SK-N-SH (cell line): ENCODE measurements at regions not wholly inside any gene's neighbourhood (a gene's known extent, or its start where the extent isn't known, plus 50 kb on each side); places are given as distances from the start of the nearest gene placed in this dataset.

ENCODE experiments used
- CTCF ChIA-PET: fragments of 300-600, 350-600 bp; formaldehyde crosslinking; extraction: SDS; loops from one replicate; lab custom pipeline; 2021; lab: Yijun Ruan, JAX
- POLR2A ChIA-PET: fragments of 350-600 bp; sonication (Branson Sonifier 250); formaldehyde crosslinking; extraction: SDS; loops from one replicate; lab custom pipeline; 2020; ENCODE audit warnings: antibody characterized with exemption, inconsistent platforms; lab: Yijun Ruan, JAX
- DNase-seq: peaks from one replicate; pipeline ENCODE4 v3.0.0; 2012
- H2AFZ ChIP-seq: fragments of 200-600 bp; sonication (generic); 2 replicates; pipeline ENCODE4 v1.8.1; 2016; ENCODE audit warnings: antibody characterized with exemption, mild to moderate bottlenecking, low read depth
- H3F3A ChIP-seq: fragments of 200-600 bp; sonication (generic); replicated peaks from 2 replicates; pipeline ENCODE3; 2016; ENCODE audit warnings: antibody characterized with exemption, mild to moderate bottlenecking; ENCODE audit not compliant: insufficient read depth
- H3K27ac ChIP-seq, 2 experiments: fragments of 200-500 bp in 1 of 2; fragments of 200-600 bp in 1 of 2; sonication (Bioruptor generic) in 1 of 2; sonication (generic), shearing (Covaris generic) in 1 of 2; 2 replicates each; pipeline versions ENCODE4 v1.5.1 to v1.6.1; 2014 to 2016; ENCODE audit warnings: low read depth in 2 of 2, inconsistent platforms in 1 of 2, low read length in 1 of 2, mild to moderate bottlenecking in 1 of 2, mixed read lengths in 1 of 2
- H3K27me3 ChIP-seq: fragments of 200-600 bp; sonication (generic), shearing (Covaris generic); 2 replicates; pipeline ENCODE4 v1.6.1; 2016; ENCODE audit warnings: mixed run types; ENCODE audit not compliant: insufficient read depth
- H3K36me3 ChIP-seq, 2 experiments: fragments of 200-500 bp in 1 of 2; fragments of 200-600 bp in 1 of 2; sonication (Bioruptor generic) in 1 of 2; sonication (generic) in 1 of 2; replicated peaks in 1 of 2; 2 replicates each; pipeline versions ENCODE3 to v1.5.1; 2014 to 2016; ENCODE audit warnings: low read length in 1 of 2, mild to moderate bottlenecking in 1 of 2; ENCODE audit not compliant: insufficient read depth in 2 of 2, control insufficient read depth in 1 of 2
- H3K4me1 ChIP-seq, 2 experiments: fragments of 200-500 bp in 1 of 2; fragments of 200-600 bp in 1 of 2; sonication (Bioruptor generic) in 1 of 2; sonication (generic), shearing (Covaris generic) in 1 of 2; 2 replicates each; pipeline versions ENCODE4 v1.5.1 to v1.6.1; 2014 to 2016; ENCODE audit warnings: low read depth in 1 of 2, low read length in 1 of 2, mixed run types in 1 of 2; ENCODE audit not compliant: insufficient read depth in 2 of 2, control insufficient read depth in 1 of 2
- H3K4me2 ChIP-seq: fragments of 200-600 bp; sonication (generic), shearing (Covaris generic); 2 replicates; pipeline ENCODE4 v1.6.1; 2017; ENCODE audit warnings: mixed run types
- H3K4me3 ChIP-seq, 2 experiments: fragments of 200-500 bp in 1 of 2; fragments of 200-600 bp in 1 of 2; sonication (Bioruptor generic) in 1 of 2; sonication (generic), shearing (Covaris generic) in 1 of 2; 2 replicates each; pipeline versions ENCODE4 v1.5.1 to v1.8.1; 2014 to 2016; ENCODE audit warnings: low read depth in 2 of 2, inconsistent platforms in 1 of 2, low read length in 1 of 2, mild to moderate bottlenecking in 1 of 2, mixed read lengths in 1 of 2, moderate library complexity in 1 of 2
- H3K79me2 ChIP-seq: fragments of 200-600 bp; sonication (generic); 2 replicates; pipeline ENCODE4 v1.8.1; 2017; ENCODE audit warnings: mild to moderate bottlenecking; ENCODE audit not compliant: insufficient read depth
- H3K9ac ChIP-seq: fragments of 200-600 bp; sonication (generic); 2 replicates; pipeline ENCODE4 v1.6.1; 2017; ENCODE audit warnings: mixed run types
- H3K9me2 ChIP-seq: fragments of 200-600 bp; sonication (generic); 2 replicates; pipeline ENCODE4 v1.6.1; 2017; ENCODE audit warnings: mixed run types
- H3K9me3 ChIP-seq: fragments of 200-600 bp; sonication (generic); 2 replicates; pipeline ENCODE4 v1.6.1; 2017; ENCODE audit warnings: mixed run types, mild to moderate bottlenecking, moderate library complexity
- H4K20me1 ChIP-seq: fragments of 200-600 bp; sonication (generic); 2 replicates; pipeline ENCODE4 v1.6.1; 2017; ENCODE audit warnings: mild to moderate bottlenecking, mixed run types; ENCODE audit not compliant: insufficient read depth
- CHD2 ChIP-seq: fragments of 150-350 bp; IDR thresholded peaks from 2 replicates; pipeline ENCODE4 v1.6.1; 2018; ENCODE audit warnings: low read length; ENCODE audit not compliant: partially characterized antibody
- ELF1 ChIP-seq: IDR thresholded peaks from 2 replicates; pipeline ENCODE4 v1.4.0; 2012
- EP300 ChIP-seq, 2 experiments: IDR thresholded peaks; 2 replicates each; pipeline versions ENCODE4 v1.4.0 to v1.6.1; 2012; ENCODE audit warnings: borderline replicate concordance in 1 of 2, low read depth in 1 of 2, low read length in 1 of 2
- EZH2phosphoT487 ChIP-seq: fragments of 200-600 bp; sonication (generic); IDR thresholded peaks from 2 replicates; pipeline ENCODE4 v1.6.1; 2017; ENCODE audit warnings: low read depth, mixed run types, mild to moderate bottlenecking, antibody characterized with exemption, moderate library complexity, borderline replicate concordance
- FOXM1 ChIP-seq: IDR thresholded peaks from 2 replicates; pipeline ENCODE4 v1.4.0; 2012; ENCODE audit warnings: low read depth, mild to moderate bottlenecking
- GABPA ChIP-seq: IDR thresholded peaks from 2 replicates; pipeline ENCODE4 v1.4.0; 2012; ENCODE audit warnings: low read depth, mild to moderate bottlenecking
- GATA2 ChIP-seq: sonication (generic); formaldehyde crosslinking; IDR thresholded peaks from 2 replicates; pipeline ENCODE4 v1.5.0; 2020; ENCODE audit warnings: mild to moderate bottlenecking, missing genetic modification reagents
- IRF3 ChIP-seq: fragments of 150-350 bp; IDR thresholded peaks from 2 replicates; pipeline ENCODE4 v1.6.1; 2016; ENCODE audit warnings: mild to moderate bottlenecking, low read depth, low read length
- JUND ChIP-seq: IDR thresholded peaks from 2 replicates; pipeline ENCODE4 v1.4.0; 2012
- MAX ChIP-seq: IDR thresholded peaks from 2 replicates; pipeline ENCODE4 v1.4.0; 2012; ENCODE audit warnings: low read depth
- MEF2A ChIP-seq: IDR thresholded peaks from 2 replicates; pipeline ENCODE4 v1.4.0; 2012; ENCODE audit warnings: low read depth, borderline replicate concordance
- NFIC ChIP-seq: IDR thresholded peaks from 2 replicates; pipeline ENCODE4 v1.4.0; 2012; ENCODE audit warnings: borderline replicate concordance
- NRF1 ChIP-seq: IDR thresholded peaks from 2 replicates; pipeline ENCODE4 v1.6.1; 2012; ENCODE audit warnings: low read depth, mild to moderate bottlenecking, low read length
- PBX3 ChIP-seq: IDR thresholded peaks from 2 replicates; pipeline ENCODE4; 2012
- POLR2AphosphoS5 ChIP-seq: IDR thresholded peaks from 2 replicates; pipeline ENCODE4 v1.6.1; 2012; ENCODE audit warnings: low read depth, low read length
- RAD21 ChIP-seq: IDR thresholded peaks from 2 replicates; pipeline ENCODE4 v1.6.1; 2012; ENCODE audit warnings: mild to moderate bottlenecking, low read length
- RFX5 ChIP-seq: IDR thresholded peaks from 2 replicates; pipeline ENCODE4 v1.6.1; 2012; ENCODE audit warnings: mild to moderate bottlenecking, improper control_type of control experiment, low read length
- SIN3A ChIP-seq: IDR thresholded peaks from 2 replicates; pipeline ENCODE4 v1.6.1; 2012; ENCODE audit warnings: low read depth, mild to moderate bottlenecking, low read length, moderate library complexity, borderline replicate concordance
- SMC3 ChIP-seq: IDR thresholded peaks from 2 replicates; pipeline ENCODE4 v1.6.1; 2012; ENCODE audit warnings: low read depth, low read length, improper control_type of control experiment
- TAF1 ChIP-seq: IDR thresholded peaks from 2 replicates; pipeline ENCODE4 v1.6.1; 2012; ENCODE audit warnings: low read depth, mild to moderate bottlenecking, low read length, moderate library complexity, borderline replicate concordance
- TCF12 ChIP-seq: IDR thresholded peaks from 2 replicates; pipeline ENCODE4 v1.4.0; 2012
- TEAD4 ChIP-seq: IDR thresholded peaks from 2 replicates; pipeline ENCODE4 v1.4.0; 2012; ENCODE audit warnings: mild to moderate bottlenecking, borderline replicate concordance; ENCODE audit not compliant: insufficient read depth
- YY1 ChIP-seq: IDR thresholded peaks from 2 replicates; pipeline ENCODE4 v1.4.0; 2012; ENCODE audit warnings: low read depth, mild to moderate bottlenecking
- WGBS: methylation state at CpG from one replicate; pipeline ENCODE4 v1.1.6; 2017; ENCODE audit warnings: low lambda C conversion rate; 5-methylcytosine and 5-hydroxymethylcytosine counted together
- TF ChIP-seq, protein P1 (sequence below): fragments of 200-600 bp; sonication (generic); IDR thresholded peaks from 2 replicates; pipeline ENCODE4 v1.6.1; 2017; ENCODE audit warnings: antibody characterized with exemption, mild to moderate bottlenecking, moderate library complexity
- TF ChIP-seq, protein P2 (sequence below): fragments of 150-350 bp; IDR thresholded peaks from 2 replicates; pipeline ENCODE4 v1.6.1; 2017; ENCODE audit warnings: antibody characterized with exemption, low read length, low read depth, borderline replicate concordance
- TF ChIP-seq, protein P3 (sequence below): IDR thresholded peaks from 2 replicates; pipeline ENCODE4 v1.6.1; 2012; ENCODE audit warnings: mild to moderate bottlenecking, low read depth, low read length, moderate library complexity

- peaks cover 22% of the 10 kb centered on the region for H3F3A ChIP-seq
- peak overlapping the region; percentile 47 to 73; a peak in 3 of 4 replicates for H3K27ac ChIP-seq
- peak overlapping the region; percentile 52 for H3K4me2 ChIP-seq
- ChIA-PET POLR2A (no interaction called here), CTCF (interaction anchor here (2.3 kb wide), 1 partner anchor 13 kb away, joined by 6 read pairs; no protein-coding TSS in a partner anchor)
- no peaks in the 10 kb centered on the region for H3K36me3 ChIP-seq
- no peak for DNase-seq
- H3K4me3 ChIP-seq = no peak overlapping the region
- no peaks in the 10 kb centered on the region for H3K4me1 ChIP-seq
- peak overlapping the region; percentile 23 for H2AFZ ChIP-seq
- peak overlapping the region; percentile 34; the same call in 1 of the 2 replicates for H3K9ac ChIP-seq
- H3K9me2 ChIP-seq = no peaks in the 10 kb centered on the region
- WGBS = 10% methylated on average over 4 of the region's 4 CpGs
- no peaks in the 10 kb centered on the region for H3K79me2 ChIP-seq
- H4K20me1 ChIP-seq = no peaks in the 10 kb centered on the region
- H3K9me3 ChIP-seq = no peaks in the 10 kb centered on the region
- H3K27me3 ChIP-seq = no peaks in the 10 kb centered on the region
- TF ChIP-seq PBX3 (peak; percentile 31; the same call in 1 of the 2 replicates), RFX5 (no peak), NRF1 (no peak), EZH2phosphoT487 (no peak), POLR2AphosphoS5 (no peak), GATA2 (no peak), TCF12 (peak; percentile 41; the same call in 1 of the 2 replicates), RAD21 (no peak), NFIC (0 out of 2 replicates have a peak, but pooled peaks have one; percentile 5), IRF3 (no peak), SIN3A (no peak), GABPA (no peak), TEAD4 (no peak; the same call in 1 of the 2 replicates), YY1 (no peak), MEF2A (no peak), MAX (no peak), FOXM1 (no peak), ELF1 (no peak), EP300 (IDR thresholded peaks at IDR 0.05; ENCODE audit: borderline replicate concordance in 1 of 2, low read depth in 1 of 2, low read length in 1 of 2) (peak in 1 of 2 experiments; percentile 44; a peak in 1 of 4 replicates), JUND (peak; percentile 53), TAF1 (no peak), CHD2 (no peak), SMC3 (no peak)
- TF ChIP-seq, protein P1, sequence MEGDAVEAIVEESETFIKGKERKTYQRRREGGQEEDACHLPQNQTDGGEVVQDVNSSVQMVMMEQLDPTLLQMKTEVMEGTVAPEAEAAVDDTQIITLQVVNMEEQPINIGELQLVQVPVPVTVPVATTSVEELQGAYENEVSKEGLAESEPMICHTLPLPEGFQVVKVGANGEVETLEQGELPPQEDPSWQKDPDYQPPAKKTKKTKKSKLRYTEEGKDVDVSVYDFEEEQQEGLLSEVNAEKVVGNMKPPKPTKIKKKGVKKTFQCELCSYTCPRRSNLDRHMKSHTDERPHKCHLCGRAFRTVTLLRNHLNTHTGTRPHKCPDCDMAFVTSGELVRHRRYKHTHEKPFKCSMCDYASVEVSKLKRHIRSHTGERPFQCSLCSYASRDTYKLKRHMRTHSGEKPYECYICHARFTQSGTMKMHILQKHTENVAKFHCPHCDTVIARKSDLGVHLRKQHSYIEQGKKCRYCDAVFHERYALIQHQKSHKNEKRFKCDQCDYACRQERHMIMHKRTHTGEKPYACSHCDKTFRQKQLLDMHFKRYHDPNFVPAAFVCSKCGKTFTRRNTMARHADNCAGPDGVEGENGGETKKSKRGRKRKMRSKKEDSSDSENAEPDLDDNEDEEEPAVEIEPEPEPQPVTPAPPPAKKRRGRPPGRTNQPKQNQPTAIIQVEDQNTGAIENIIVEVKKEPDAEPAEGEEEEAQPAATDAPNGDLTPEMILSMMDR = no peak
- TF ChIP-seq, protein P2, sequence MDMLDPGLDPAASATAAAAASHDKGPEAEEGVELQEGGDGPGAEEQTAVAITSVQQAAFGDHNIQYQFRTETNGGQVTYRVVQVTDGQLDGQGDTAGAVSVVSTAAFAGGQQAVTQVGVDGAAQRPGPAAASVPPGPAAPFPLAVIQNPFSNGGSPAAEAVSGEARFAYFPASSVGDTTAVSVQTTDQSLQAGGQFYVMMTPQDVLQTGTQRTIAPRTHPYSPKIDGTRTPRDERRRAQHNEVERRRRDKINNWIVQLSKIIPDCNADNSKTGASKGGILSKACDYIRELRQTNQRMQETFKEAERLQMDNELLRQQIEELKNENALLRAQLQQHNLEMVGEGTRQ = no peak
- TF ChIP-seq, protein P3, sequence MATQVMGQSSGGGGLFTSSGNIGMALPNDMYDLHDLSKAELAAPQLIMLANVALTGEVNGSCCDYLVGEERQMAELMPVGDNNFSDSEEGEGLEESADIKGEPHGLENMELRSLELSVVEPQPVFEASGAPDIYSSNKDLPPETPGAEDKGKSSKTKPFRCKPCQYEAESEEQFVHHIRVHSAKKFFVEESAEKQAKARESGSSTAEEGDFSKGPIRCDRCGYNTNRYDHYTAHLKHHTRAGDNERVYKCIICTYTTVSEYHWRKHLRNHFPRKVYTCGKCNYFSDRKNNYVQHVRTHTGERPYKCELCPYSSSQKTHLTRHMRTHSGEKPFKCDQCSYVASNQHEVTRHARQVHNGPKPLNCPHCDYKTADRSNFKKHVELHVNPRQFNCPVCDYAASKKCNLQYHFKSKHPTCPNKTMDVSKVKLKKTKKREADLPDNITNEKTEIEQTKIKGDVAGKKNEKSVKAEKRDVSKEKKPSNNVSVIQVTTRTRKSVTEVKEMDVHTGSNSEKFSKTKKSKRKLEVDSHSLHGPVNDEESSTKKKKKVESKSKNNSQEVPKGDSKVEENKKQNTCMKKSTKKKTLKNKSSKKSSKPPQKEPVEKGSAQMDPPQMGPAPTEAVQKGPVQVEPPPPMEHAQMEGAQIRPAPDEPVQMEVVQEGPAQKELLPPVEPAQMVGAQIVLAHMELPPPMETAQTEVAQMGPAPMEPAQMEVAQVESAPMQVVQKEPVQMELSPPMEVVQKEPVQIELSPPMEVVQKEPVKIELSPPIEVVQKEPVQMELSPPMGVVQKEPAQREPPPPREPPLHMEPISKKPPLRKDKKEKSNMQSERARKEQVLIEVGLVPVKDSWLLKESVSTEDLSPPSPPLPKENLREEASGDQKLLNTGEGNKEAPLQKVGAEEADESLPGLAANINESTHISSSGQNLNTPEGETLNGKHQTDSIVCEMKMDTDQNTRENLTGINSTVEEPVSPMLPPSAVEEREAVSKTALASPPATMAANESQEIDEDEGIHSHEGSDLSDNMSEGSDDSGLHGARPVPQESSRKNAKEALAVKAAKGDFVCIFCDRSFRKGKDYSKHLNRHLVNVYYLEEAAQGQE = no peak
Measured at GRCh38 chr4:163693776-163694175, 199.3 kb downstream of the TMA16 start.
